ENCODE measurements at regions not wholly inside any gene's neighbourhood (a gene's known extent, or its start where the extent isn't known, plus 50 kb on each side); places are given as distances from the start of the nearest gene placed in this dataset.

DNA sequence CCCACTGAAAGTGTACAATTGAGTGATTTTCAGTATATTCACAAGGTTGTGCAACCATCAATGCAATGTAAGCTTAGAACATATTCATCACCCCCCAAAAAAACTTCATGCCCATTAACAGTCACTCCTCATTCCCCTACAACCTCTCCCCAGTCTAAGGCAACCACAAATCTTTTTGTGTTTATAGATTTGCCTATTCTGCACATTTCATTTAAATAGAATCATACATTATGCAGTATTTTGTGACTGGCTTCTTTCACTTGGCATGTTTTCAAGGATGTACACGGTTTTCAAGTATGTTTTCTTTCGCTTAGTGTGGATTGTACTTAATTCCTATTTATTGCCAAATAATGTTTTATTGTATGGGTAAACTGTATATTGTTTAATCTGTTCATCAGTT lies 95.6 kb upstream of the ADRA1D start:
- Histone ChIP-seq H3K23me2 (ENCODE audit: low read depth, low read length) (no peaks in the 10 kb centered on the region), H3K9ac (replicated peaks in 1 of 4; ENCODE audit: extremely low read depth in 1 of 4, low read depth in 3 of 4, low read length in 3 of 4) (no peak overlapping the region), H3K9me3 (ENCODE audit: insufficient read depth in 2 of 2, low read depth in 1 of 2, low read length in 1 of 2) (no peaks in the 10 kb centered on the region), H3K4me1 (replicated peaks in 1 of 4; ENCODE audit: control insufficient read depth in 3 of 4, insufficient read depth in 4 of 4, low read length in 3 of 4) (no peaks in the 10 kb centered on the region), H2BK5ac (ENCODE audit: low read depth, low read length) (no peak overlapping the region), H3K79me2 (ENCODE audit: control insufficient read depth in 1 of 2, insufficient read depth in 2 of 2, low read length in 2 of 2) (no peaks in the 10 kb centered on the region), H3K4me3 (ENCODE audit: extremely low read depth in 1 of 4, insufficient read depth in 2 of 4, low read depth in 3 of 4, low read length in 4 of 4) (no peak overlapping the region), H3K56ac (replicated peaks; ENCODE audit: insufficient read length, low read depth, low read length) (no peak overlapping the region), H3K36me3 (ENCODE audit: control insufficient read depth in 2 of 4, insufficient read depth in 4 of 4, low read length in 3 of 4) (no peaks in the 10 kb centered on the region), H2AFZ (ENCODE audit: low read length) (no peak overlapping the region), H2BK15ac (ENCODE audit: low read length) (no peak overlapping the region), H2AK5ac (ENCODE audit: low read depth, low read length) (no peak overlapping the region), H3K4ac (replicated peaks; ENCODE audit: insufficient read length, low read depth, low read length) (no peak overlapping the region), H3K27ac (ENCODE audit: low read depth, low read length) (no peak overlapping the region), H2BK12ac (ENCODE audit: low read depth, low read length) (no peak overlapping the region), H3K18ac (ENCODE audit: extremely low read depth, low read length) (no peak overlapping the region), H4K8ac (ENCODE audit: extremely low read depth, insufficient read depth, low read length) (no peak overlapping the region), H4K91ac (replicated peaks; ENCODE audit: insufficient read length, low read length) (no peak overlapping the region), H3K14ac (ENCODE audit: insufficient read length) (no peak overlapping the region), H3K23ac (ENCODE audit: insufficient read length) (no peak overlapping the region), H3K79me1 (ENCODE audit: low read depth, low read length) (no peaks in the 10 kb centered on the region), H4K5ac (ENCODE audit: insufficient read length, low read depth, low read length) (no peak overlapping the region), H3K4me2 (ENCODE audit: insufficient read depth in 1 of 2, low read depth in 2 of 2, low read length in 2 of 2) (no peak overlapping the region), H2BK20ac (ENCODE audit: low read length) (no peak overlapping the region), H4K20me1 (replicated peaks in 1 of 2; ENCODE audit: control insufficient read depth in 1 of 2, insufficient read depth in 2 of 2, low read length in 2 of 2) (no peaks in the 10 kb centered on the region), H2BK120ac (replicated peaks; ENCODE audit: low read depth, low read length) (no peak overlapping the region), H3K27me3 (replicated peaks in 1 of 4; ENCODE audit: control insufficient read depth in 3 of 4, extremely low read depth in 1 of 4, insufficient read depth in 3 of 4, low read length in 3 of 4) (no peaks in the 10 kb centered on the region)
- WGBS, 2 experiments (ENCODE audit: extremely low coverage in 1 of 2, insufficient coverage in 1 of 2, insufficient read length in 1 of 2, insufficient replicate concordance in 2 of 2, low coverage in 1 of 2, low lambda C conversion rate in 2 of 2, missing lambda C conversion rate in 1 of 2) = 92% methylated on average over 2 of the region's 2 CpGs; no CpG with 5 or more reads in 1 of the 2 experiments
- DNase-seq (ENCODE audit: low read depth in 1 of 2, low spot score in 2 of 2) (no peak), FAIRE-seq (no peak)
- ChIA-PET POLR2A (ENCODE audit: partially characterized antibody) (no interaction called here), CTCF (ENCODE audit: partially characterized antibody) (no interaction called here)
- no peak for TF ChIP-seq BCL11A (IDR thresholded peaks at IDR 0.05; ENCODE audit: low read depth in 2 of 2, low read length in 2 of 2)
- no peak for TF ChIP-seq POU5F1 (IDR thresholded peaks at IDR 0.05; ENCODE audit: low read depth, low read length)
- no peak for TF ChIP-seq SP1 (IDR thresholded peaks at IDR 0.05; ENCODE audit: low read depth, low read length)
- no peak for TF ChIP-seq POLR2A (IDR thresholded peaks at IDR 0.05; ENCODE audit: control extremely low read depth in 1 of 2, low read depth in 2 of 2, low read length in 2 of 2)
- TF ChIP-seq BRCA1 (IDR thresholded peaks at IDR 0.05; ENCODE audit: low read depth, low read length) = no peak
- TF ChIP-seq GABPA (IDR thresholded peaks at IDR 0.05; ENCODE audit: borderline replicate concordance, insufficient read depth, low read length) = no peak
- TF ChIP-seq JUND (IDR thresholded peaks at IDR 0.05; ENCODE audit: low read length) = no peak
- TF ChIP-seq CBX8 (IDR thresholded peaks at IDR 0.05; ENCODE audit: borderline replicate concordance, low read depth, low read length) = no peak
- TF ChIP-seq YY1 (IDR thresholded peaks at IDR 0.05; ENCODE audit: low read depth, low read length) = no peak
- TF ChIP-seq CHD2 (IDR thresholded peaks at IDR 0.05; ENCODE audit: low read length) = no peak
- TF ChIP-seq RNF2 (IDR thresholded peaks at IDR 0.05; ENCODE audit: borderline replicate concordance, low read depth, low read length, missing control alignments, poor library complexity, severe bottlenecking) = no peak
- TF ChIP-seq HDAC6 (IDR thresholded peaks at IDR 0.05; ENCODE audit: low read depth, low read length) = no peak
- no peak for TF ChIP-seq RAD21 (IDR thresholded peaks at IDR 0.05 in 1 of 2, conservative IDR thresholded peaks at IDR 0.05 in 1 of 2; ENCODE audit: low read depth in 2 of 2, low read length in 2 of 2)
- no peak for TF ChIP-seq EGR1 (IDR thresholded peaks at IDR 0.05; ENCODE audit: borderline replicate concordance, low read depth, low read length)
- no peak for TF ChIP-seq SUZ12 (IDR thresholded peaks at IDR 0.05; ENCODE audit: low read length)
- no peak for TF ChIP-seq POLR2AphosphoS5 (IDR thresholded peaks at IDR 0.05; ENCODE audit: low read depth, low read length)
- no peak for TF ChIP-seq PHF8 (conservative IDR thresholded peaks at IDR 0.05; ENCODE audit: low read depth, low read length)

Measured in H1 (cell line).